CD4-positive, alpha-beta T cell treated with Interleukin-6 for 4 hours (primary cell): ENCODE measurements at regions not wholly inside any gene's neighbourhood (a gene's known extent, or its start where the extent isn't known, plus 50 kb on each side); places are given as distances from the start of the nearest gene placed in this dataset.
"Not testable (repeated sequence)": the region's sequence is repeated elsewhere in the genome, so short reads cannot be mapped to it uniquely, and the experiment has no call there.

ENCODE experiments used
- DNase-seq: peaks from one replicate; pipeline ENCODE4 v3.0.0-alpha.2; 2020; ENCODE audit warnings: mixed read lengths

DNA sequence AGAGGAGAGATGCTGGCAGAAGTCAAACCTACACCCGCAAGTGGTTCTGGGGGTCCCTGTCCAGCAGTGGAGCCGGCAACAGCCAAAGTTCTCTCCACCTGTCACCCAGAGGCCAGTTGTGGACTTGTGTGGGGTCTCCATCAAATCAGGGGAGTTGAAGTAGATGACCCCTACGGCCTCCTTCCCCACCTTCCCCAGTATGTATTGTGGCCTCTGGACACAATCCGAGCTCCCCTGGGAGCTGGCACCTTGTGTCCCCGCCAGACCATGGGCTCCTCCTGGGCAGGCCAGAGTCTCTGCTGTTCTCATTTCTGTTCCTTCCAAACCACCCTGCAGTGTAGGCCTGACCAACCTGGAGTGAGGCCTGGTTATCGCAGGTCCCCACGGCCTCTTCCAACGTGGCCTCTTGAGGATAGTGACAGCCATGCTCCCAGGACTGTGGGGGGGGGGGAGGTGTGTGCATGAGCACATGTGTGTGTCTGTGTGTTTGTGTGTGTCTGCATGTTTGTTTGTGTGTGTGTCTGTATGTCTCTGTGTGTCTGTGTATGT lies 246.4 kb downstream of the MATN1 start:
- no peak for DNase-seq

DNA sequence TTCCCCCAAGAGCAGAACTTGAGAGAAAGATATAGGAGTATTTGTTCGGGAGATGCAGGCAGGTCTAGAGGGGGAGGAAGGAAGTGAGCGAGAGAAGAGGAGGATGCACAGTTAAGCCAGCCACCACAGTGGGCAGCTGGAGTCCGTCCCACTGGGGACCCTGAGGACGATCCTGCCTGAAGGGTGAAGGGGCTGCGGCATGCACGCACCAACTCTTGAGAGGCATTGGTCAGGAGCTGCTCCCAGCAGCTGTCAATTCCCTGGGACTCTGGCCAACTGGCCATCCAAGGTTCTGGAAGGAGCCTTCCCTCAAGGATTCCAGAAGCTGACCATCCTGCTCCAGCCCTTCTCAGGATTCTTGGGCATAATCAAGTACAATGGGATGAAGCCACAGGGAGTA lies 246.9 kb downstream of the MATN1 start:
- DNase-seq = no peak

DNA sequence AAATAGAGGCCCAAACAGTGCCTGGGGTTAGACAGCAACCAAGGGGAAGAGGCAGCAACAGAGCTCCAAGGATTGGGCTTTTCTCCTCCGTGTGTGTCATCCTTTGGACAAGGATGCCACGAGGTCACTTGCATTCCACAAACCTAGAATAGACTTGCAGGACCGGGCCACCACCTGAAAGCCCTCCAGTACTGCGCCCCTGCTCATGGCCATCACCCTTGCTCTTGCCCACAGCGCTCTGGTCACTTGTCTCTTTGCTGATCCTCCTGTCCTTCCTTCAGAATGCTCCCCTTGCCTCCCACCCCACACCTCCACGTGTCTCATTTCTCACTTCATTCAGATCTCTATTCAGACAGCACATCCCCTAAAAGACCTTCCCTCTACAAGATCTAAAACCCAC lies 247.4 kb downstream of the MATN1 start:
- DNase-seq = no peak

DNA sequence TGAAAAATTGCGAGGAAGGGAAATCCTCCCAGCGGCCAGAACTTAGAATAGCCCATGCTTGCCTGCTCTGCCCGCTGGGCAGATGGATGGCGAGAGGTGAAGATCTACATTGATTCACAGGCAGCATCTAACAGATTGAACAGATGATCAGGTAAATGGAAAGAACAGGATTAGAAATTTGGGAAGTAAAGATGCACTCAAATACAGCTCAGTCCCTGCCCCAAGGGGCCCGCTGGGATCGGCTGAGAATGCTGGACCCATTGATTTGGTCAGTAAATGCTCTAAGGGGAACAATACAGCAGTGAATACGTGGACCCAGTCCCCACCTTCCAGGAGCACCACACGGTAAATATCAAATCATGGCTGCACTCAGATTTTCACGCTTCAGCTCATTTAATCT lies 248.2 kb downstream of the MATN1 start:
- no peak for DNase-seq

- no peak for DNase-seq
These were observed 248.6 kb downstream of the MATN1 start for GRCh38 chr1:30474818-30475200.

DNA sequence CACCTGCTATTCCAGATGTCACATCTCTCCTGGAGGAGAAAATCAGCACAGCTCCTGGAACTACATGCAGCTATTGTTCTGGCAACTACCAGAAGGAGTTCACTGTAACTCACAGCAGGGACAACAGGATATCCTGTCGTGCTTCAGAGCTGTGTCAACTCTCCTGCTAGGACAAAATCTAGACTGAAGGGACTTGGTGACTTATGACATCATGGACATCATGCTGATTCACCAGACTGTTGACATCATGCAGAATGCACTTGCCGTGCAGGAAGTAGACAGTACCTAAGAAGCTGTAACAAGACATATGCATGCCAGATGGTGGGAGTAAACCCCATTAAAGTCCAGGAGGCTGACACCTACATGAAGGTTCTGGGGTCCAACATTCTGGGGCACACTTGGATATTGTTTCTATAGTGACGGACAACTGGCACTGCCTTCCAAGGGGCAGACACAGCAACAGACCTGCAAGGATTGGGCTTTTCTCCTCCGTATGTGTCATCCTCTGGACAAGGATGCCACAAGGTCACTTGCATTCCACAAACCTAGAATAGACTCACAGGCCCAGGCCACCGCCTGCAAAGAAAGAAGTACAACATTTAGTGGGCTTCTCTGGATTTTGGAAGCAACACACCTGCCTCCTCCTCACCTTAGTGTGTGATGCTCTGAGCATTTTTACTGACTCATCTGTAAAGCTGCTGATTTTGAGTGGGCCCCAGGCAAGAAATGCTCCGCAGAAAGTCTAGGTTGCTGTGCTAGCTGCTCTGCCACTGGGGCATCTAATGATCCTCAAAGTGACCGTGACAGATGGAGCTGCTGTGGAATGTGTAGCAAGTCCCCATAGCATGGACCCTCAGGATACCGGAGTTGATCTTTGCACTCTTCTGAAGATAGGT lies 249.2 kb downstream of the MATN1 start:
- no peak for DNase-seq

DNA sequence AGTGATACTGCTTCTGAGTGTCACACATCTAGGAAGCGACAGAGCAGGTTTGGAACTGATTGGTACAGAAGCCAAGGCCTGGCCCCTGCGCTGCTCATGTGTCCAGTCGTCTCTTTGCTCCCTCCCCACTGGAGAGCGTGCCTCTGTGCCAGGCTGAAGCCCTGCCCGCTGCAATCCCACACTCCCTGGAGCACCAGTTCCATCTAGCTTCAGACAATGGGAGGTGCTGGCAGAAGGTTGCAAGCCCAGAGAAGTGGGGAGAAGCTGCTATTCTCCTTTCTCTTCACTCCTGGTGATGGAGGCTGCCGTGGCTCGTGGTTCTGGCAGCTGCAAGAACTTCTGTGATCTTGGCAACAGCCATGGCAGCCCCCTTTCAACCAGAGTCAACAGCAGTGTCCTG lies 250.9 kb downstream of the MATN1 start:
- no peak for DNase-seq

DNA sequence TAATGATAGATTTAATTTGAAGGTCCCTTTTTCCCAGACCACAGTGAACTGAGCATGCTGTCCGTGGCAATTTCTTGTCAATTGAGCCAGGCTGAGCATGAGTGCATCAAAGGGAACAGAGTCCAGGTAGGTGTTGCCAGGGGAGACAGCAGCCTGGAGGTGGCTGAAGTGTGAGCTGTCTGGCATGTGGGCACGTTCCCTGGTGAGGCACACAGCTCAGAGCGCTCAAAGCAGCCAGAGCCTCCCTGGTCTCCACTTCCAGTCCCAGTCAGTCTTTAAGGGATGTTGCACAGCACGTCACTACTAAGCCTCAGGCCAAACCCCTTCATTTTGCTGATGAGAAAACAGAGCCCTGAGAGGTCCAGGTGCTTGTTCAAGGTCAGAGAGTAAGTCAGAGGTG lies 251.4 kb downstream of the MATN1 start:
- DNase-seq = no peak

DNA sequence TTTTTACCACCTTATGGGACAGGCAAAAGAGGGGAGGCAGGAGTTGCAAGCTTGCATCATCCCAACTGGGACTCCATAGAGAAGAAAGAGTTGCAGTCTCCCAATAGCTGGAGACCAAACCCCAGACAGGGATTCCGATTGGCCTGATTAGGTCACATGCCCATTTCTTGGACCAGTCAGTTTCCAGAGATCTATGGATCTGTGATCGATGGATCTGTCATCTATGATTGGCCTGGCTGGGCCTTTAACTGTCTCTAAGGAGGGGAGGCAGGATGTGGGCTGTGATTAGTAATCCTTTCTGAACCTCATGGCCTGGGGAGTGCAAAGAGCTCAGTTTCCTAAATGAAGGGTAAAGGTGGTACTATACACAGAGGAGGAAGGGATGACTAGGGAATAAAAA lies 252.1 kb downstream of the MATN1 start:
- no peak for DNase-seq

- no peak for DNase-seq
These were observed 254.0 kb downstream of the MATN1 start for GRCh38 chr1:30469426-30469825.

DNA sequence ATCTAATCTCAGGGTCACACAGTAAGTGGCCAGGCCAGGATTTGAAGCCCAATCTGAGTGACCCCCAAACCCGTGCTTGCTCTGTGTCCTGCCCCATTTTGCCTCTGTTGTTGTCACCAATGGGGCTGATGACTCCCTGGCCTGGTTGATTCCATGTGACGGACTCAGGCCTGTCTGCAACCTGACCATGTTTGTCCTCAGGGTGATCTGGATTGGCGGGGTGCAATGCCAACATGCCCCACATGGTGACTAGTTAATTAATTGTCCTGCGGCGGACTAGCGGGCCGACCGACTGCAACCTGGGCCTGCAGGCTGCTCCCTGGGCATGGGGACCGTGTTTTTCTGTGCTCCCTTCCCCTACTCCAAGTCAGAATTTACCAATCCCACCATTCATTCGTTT lies 256.3 kb downstream of the MATN1 start:
- DNase-seq = no peak

GRCh38 chr1:30466610-30467009 lies 256.8 kb downstream of the MATN1 start:
- no peak for DNase-seq

DNA sequence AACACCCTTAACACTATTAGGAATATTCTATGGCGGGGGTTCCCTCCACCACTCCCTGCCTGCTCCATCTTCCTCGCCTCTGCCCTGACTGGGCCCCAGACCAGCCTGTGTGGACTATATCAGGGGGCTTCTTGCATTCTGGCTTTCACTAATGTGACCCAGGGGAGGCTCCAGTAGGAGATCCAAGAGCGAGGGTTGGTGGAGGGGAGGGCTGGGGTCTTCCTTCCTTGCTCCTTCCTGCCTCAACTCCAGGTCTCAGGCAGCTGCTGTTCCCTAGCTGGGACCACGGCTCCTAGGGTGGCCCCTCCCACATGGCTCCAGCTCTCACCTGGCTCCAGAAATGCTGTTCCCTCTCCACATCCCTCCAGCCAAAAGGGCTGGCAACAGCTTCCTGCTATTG lies 257.4 kb downstream of the MATN1 start:
- no peak for DNase-seq

DNA sequence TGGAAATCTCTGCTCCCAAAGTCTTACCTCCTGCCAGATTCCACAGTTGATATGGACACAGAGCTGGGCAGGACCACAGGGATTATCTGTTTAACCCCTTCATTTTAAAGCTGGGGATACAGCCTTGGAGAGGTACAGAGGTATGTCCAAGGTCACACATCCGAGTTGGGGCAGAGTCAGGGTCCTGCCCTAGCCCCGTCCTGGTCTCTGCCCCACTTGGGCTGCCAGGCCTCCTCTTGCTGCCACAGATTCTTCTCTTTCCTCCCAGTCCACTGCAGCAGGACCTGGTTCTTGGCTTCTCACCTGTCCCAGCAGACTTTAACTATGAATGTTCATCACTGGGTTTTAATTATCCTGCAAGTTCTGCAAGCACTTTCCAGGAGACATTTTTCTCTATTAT lies 258.3 kb downstream of the MATN1 start:
- DNase-seq = no peak

- DNase-seq = no peak
These were observed 259.2 kb downstream of the MATN1 start for GRCh38 chr1:30464187-30464617.

- no peak for DNase-seq
These were observed 260.5 kb downstream of the MATN1 start for GRCh38 chr1:30462826-30463425.

DNA sequence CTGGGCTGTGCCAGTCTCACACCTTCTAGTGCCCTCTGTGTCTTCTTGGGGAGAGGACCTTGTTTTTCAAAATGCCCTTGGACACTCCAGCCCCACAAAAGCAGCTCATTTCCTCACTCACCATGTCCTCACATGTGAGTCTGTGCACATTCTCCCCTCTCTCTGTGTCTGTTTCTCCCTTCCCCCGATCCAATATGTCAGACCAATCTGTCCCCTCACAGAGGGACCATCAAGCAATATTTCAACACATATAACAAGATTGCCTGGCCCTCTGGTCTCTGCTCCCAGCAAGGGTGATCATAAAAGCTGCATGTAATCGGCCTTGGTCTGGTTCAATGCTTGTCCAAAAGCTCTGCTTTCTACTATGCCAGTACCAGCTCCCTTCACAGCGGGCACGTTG lies 261.2 kb downstream of the MATN1 start:
- no peak for DNase-seq

DNA sequence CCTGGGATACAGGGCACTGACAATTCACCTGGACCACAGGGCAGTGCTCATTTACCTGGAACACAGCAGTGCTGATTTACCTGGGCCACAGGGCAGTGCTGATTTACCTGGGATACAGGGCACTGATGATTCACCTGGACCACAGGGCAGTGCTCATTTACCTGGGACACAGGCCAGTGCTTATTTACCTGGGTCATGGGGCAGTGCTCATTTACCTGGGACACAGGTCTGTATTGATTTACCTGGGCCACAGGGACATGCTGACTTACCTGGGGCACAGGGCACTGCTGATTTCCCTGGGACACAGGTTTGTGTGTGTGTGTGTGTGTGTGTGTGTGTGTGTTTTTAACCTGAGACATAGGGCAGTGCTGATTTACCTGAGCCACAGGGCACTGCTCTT lies 261.7 kb downstream of the MATN1 start:
- DNase-seq = no peak

DNA sequence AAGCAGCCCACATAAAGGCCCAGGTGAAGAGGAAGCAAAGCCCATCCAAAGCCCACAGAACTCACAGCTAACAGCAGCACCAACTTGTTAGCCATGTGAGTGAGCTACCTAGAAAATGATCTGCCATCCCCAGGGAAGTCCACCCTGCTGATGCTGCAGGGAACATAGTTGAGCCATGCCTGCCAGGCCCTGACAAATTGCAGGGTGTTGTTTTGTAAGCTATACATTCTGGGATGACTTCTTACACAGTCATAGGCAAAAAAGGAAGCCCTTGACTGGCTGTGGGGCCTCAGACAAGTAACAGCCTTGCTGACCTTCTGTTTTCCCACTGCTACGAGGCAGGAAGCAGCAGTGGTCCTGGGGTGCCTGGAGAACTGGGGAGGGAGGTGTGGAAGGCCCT lies 262.7 kb downstream of the MATN1 start:
- DNase-seq = no peak

DNA sequence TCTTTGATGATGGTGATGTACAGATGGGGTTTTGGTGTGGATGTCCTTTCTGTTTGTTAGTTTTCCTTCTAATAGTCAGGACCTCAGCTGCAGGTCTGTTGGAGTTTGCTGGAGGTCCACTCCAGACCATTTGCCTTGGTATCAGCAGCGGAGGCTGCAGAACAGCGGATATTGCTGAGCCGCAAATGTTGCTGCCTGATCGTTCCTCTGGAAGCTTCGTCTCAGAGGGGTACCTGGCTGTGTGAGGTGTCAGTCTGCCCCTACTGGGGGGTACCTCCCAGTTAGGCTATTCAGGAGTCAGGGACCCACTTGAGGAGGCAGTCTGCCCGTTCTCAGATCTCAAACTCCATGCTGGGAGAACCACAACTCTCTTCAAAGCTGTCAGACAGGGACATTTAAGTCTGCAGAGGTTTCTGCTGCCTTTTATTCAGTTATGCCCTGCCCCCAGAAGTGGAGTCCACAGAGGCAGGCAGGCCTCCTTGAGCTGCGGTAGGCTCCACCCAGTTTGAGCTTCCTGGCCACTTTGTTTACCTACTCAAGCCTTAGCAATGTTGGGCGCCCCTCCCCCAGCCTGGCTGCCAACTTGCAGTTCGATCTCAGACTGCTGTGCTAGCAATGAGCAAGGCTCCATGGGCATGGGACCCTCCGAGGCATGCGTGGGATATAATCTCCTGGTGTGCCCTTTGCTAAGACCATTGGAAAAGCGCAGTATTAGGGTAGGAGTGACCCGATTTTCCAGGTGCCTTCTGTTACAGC lies 264.5 kb downstream of the MATN1 start:
- not testable (repeated sequence) for DNase-seq

- no peak for DNase-seq
These were observed 270.5 kb downstream of the MATN1 start for GRCh38 chr1:30452925-30453324.

- DNase-seq = no peak
These were observed 271.2 kb downstream of the MATN1 start for GRCh38 chr1:30452170-30452569.

- DNase-seq = no peak
These were observed 271.8 kb downstream of the MATN1 start for GRCh38 chr1:30451532-30452125.
